ENCODE measurements at regions not wholly inside any gene's neighbourhood (a gene's known extent, or its start where the extent isn't known, plus 50 kb on each side); places are given as distances from the start of the nearest gene placed in this dataset.
A peak's percentile ranks its signal among the peaks of the same experiment; 100 is the strongest.

DNA sequence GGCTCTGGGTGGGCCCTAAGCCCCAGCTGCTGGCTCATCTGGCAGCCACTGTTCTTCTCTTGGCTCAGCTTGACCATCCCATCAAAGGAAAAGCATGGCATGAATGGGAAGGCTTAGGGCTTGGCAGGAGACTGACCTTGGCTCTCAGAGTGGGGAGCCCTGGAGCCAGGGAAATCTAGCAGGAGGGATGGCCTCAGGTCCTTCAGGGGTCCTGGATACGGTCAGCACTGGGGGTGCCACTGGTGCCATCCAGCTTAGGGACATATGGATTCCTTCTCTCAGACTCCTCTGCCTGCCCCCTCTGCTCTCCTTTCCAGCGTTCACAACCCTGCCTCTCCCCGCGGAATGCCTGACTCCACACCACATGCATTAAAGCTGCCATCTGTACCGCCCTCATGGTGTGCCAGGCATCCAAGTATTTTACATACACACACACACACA is 165.5 kb upstream of the HAAO start:
- no peak for TF ChIP-seq TAF1 (IDR thresholded peaks at IDR 0.05; ENCODE audit: borderline replicate concordance, insufficient read depth, low read length)
- TF ChIP-seq SIN3A (IDR thresholded peaks at IDR 0.05; ENCODE audit: borderline replicate concordance, insufficient read depth, low read length) = no peak
- TF ChIP-seq, protein P1, sequence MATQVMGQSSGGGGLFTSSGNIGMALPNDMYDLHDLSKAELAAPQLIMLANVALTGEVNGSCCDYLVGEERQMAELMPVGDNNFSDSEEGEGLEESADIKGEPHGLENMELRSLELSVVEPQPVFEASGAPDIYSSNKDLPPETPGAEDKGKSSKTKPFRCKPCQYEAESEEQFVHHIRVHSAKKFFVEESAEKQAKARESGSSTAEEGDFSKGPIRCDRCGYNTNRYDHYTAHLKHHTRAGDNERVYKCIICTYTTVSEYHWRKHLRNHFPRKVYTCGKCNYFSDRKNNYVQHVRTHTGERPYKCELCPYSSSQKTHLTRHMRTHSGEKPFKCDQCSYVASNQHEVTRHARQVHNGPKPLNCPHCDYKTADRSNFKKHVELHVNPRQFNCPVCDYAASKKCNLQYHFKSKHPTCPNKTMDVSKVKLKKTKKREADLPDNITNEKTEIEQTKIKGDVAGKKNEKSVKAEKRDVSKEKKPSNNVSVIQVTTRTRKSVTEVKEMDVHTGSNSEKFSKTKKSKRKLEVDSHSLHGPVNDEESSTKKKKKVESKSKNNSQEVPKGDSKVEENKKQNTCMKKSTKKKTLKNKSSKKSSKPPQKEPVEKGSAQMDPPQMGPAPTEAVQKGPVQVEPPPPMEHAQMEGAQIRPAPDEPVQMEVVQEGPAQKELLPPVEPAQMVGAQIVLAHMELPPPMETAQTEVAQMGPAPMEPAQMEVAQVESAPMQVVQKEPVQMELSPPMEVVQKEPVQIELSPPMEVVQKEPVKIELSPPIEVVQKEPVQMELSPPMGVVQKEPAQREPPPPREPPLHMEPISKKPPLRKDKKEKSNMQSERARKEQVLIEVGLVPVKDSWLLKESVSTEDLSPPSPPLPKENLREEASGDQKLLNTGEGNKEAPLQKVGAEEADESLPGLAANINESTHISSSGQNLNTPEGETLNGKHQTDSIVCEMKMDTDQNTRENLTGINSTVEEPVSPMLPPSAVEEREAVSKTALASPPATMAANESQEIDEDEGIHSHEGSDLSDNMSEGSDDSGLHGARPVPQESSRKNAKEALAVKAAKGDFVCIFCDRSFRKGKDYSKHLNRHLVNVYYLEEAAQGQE (IDR thresholded peaks at IDR 0.05; ENCODE audit: insufficient read depth in 1 of 2, low read depth in 2 of 2, low read length in 2 of 2) = no peak
- TF ChIP-seq POLR2AphosphoS5 (IDR thresholded peaks at IDR 0.05; ENCODE audit: low read depth, low read length) = no peak
- TF ChIP-seq FOXP2 (optimal IDR thresholded peaks at IDR 0.05; ENCODE audit: borderline replicate concordance, extremely low read depth, extremely low read length, insufficient read depth) = no peak

DNA sequence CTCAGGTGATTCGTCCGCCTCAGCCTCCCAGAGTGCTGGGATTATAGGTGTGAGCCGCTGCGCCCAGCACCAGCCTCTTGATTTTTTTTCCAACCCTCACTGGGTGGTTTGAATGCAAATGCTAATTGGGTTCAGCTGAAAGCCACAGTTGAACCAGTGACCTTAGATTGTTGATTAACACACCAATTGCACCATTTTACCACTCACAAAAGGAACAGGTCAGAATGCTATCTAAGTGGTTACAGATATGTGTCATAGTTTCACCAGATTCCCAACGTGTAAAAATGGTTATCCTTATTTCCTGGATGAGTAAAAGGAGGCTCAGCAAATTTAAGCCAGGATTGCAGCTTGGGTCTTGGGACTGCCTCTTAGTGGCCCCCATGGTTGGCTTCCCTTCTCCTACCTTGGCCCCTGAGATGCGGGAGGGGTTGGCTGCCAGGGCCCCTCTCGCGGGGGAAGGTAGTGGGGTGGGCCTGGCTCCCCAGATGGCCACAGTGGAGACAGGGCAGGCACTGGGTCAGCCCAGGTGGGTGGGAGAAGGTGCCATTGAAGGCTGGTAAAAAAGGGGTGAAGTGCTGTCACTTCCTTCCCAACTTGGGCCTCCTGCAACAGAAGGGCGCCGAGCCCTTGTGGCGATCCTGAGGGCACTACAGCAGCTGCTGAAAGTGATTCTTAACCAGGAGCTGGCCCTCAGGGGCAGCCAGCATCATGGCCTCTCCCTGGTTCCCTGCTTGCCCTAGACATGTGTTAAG is 164.9 kb upstream of the HAAO start:
- TF ChIP-seq TAF1 (IDR thresholded peaks at IDR 0.05; ENCODE audit: borderline replicate concordance, insufficient read depth, low read length) = no peak
- TF ChIP-seq SIN3A (IDR thresholded peaks at IDR 0.05; ENCODE audit: borderline replicate concordance, insufficient read depth, low read length) = no peak
- no peak for TF ChIP-seq FOXP2 (optimal IDR thresholded peaks at IDR 0.05; ENCODE audit: borderline replicate concordance, extremely low read depth, extremely low read length, insufficient read depth)
- TF ChIP-seq POLR2AphosphoS5 (IDR thresholded peaks at IDR 0.05; ENCODE audit: low read depth, low read length) = no peak
- TF ChIP-seq, protein P1 (IDR thresholded peaks at IDR 0.05; ENCODE audit: insufficient read depth in 1 of 2, low read depth in 2 of 2, low read length in 2 of 2) = no peak

DNA sequence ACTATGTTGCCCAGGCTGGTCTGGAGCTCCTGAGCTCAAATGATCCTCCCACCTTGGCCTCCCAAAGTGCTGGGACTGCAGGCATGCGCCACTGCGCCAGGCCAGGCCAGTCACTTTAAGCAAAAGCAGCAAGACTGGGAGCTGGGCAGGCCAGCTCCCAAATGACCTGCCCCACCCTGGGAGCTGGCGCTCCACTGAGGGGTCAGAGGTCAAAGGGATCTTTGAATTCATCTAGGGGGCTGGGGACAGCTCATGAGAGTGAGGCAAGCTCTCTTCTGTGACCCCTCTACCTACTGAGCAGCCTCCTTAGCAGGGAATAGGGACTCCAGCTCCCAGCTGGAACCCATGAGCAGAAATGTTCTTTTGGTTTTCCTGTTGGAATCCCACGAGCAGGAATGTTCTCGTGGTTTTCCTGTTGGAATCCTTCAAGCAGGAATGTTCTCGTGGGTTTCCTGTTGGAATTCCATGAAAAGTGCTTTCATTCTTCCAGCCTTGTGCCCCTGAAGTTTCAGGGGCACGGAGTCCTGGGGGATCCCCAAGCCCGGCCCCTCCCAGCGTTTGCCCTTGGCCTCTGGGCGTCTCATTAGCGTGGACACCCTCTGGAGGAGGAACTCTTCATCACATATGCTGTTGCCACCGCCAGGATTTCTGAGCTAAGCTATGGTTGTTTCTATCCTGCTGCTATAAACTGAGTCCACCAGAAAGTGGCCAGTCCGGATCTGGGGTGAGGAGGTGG is 162.0 kb upstream of the HAAO start:
- TF ChIP-seq SIN3A (IDR thresholded peaks at IDR 0.05; ENCODE audit: borderline replicate concordance, insufficient read depth, low read length) (no peak), POLR2AphosphoS5 (IDR thresholded peaks at IDR 0.05; ENCODE audit: low read depth, low read length) (no peak), FOXP2 (optimal IDR thresholded peaks at IDR 0.05; ENCODE audit: borderline replicate concordance, extremely low read depth, extremely low read length, insufficient read depth) (no peak)

DNA sequence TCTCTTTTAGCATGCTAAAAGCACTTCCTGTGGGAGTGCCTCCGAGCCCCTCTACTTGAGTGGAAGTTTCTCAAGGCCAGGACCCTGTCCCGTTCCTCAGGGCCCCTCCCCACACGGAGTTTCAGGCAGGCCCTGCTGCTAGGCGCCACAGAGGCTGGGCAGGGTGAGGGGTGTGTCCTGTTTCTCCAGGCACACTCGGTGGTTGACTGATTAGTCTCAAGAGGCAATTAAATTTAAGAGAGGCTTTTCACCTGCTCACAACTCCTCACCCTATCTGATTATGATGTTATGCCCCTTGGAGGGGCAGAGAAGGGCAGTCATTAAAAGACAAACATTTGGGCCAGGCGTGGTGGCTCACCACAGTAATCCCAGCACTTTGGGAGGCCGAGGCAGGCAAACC is 160.8 kb upstream of the HAAO start:
- no peak for TF ChIP-seq TAF1 (IDR thresholded peaks at IDR 0.05; ENCODE audit: borderline replicate concordance, insufficient read depth, low read length)
- no peak for TF ChIP-seq POLR2AphosphoS5 (IDR thresholded peaks at IDR 0.05; ENCODE audit: low read depth, low read length)
- TF ChIP-seq SIN3A (IDR thresholded peaks at IDR 0.05; ENCODE audit: borderline replicate concordance, insufficient read depth, low read length) = no peak
- TF ChIP-seq, protein P1 (IDR thresholded peaks at IDR 0.05; ENCODE audit: insufficient read depth in 1 of 2, low read depth in 2 of 2, low read length in 2 of 2) = no peak
- TF ChIP-seq FOXP2 (optimal IDR thresholded peaks at IDR 0.05; ENCODE audit: borderline replicate concordance, extremely low read depth, extremely low read length, insufficient read depth) = no peak

DNA sequence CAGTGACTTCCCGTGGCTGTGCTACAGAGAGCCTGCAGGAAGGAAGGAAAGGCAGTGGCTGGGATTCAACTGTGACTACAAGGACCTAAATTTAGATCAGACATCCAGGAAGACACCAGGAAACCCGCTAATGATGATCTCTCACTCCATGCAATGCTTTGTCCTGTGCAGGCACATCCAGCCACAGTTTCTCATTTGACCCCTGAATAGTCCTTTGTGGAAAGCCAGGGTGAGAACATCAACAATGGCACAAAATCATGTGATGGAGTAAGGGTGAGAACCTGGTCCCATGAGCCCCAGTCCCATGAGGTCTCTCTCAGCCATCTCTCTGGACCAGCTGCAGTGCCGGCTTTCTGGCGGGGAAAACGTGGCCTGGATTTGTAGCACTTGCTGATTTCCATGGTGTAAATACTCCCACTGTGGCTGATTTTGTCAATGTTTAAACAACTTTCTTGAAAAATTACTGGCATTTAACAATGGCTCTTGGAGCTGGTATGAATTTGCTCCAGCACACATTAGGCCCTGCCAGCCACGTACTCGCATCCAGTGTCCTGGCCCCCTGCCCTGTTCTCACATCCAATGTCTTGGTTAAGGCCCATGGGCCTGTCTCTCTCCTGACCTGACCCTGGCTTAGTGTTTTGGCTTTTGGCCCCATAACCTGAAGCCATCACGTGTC is 159.0 kb upstream of the HAAO start:
- TF ChIP-seq POLR2AphosphoS5 (IDR thresholded peaks at IDR 0.05; ENCODE audit: low read depth, low read length) = no peak
- TF ChIP-seq, protein P1 (IDR thresholded peaks at IDR 0.05; ENCODE audit: insufficient read depth in 1 of 2, low read depth in 2 of 2, low read length in 2 of 2) = 0 out of 4 replicates have a peak, but pooled peaks of 1 of the 2 experiments have one; percentile 46

Data from PFSK-1 (cell line).